ENCODE measurements at regions not wholly inside any gene's neighbourhood (a gene's known extent, or its start where the extent isn't known, plus 50 kb on each side); places are given as distances from the start of the nearest gene placed in this dataset.

DNA sequence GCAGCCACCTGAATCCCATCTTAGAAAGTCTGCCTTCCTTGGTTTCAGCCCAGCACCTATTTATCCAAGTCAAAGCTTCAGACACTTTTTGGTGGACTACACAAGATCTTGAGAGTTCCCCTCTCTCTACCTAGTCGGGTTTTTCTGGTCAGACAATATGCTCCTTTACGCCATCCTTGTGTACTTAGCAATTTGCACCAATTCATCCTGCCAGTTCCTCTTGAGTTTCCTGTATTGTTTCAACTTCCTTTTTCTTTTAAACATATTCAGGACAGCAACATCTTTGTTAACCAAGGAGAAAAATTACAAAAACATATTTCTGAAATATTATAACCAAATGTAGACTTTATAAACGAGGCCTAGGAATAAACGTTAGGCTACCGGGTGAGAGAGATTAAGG lies 368.2 kb upstream of the CADM1 start:
- Histone ChIP-seq H3K4me3 (no peak overlapping the region), H3K79me2 (replicated peaks; ENCODE audit: insufficient read depth) (no peaks in the 10 kb centered on the region), H3K27ac (ENCODE audit: low read depth) (no peak overlapping the region), H3K27me3 (ENCODE audit: insufficient read depth) (no peaks in the 10 kb centered on the region), H3K36me3 (ENCODE audit: insufficient read depth) (no peaks in the 10 kb centered on the region), H4K20me1 (replicated peaks; ENCODE audit: insufficient read depth) (no peaks in the 10 kb centered on the region; the same call in 1 of the 2 replicates), H2AFZ (no peak overlapping the region), H3K4me1 (ENCODE audit: insufficient read depth) (0 out of 2 replicates have a peak, but pooled peaks cover 4% of the 10 kb centered on the region), H3F3A (replicated peaks; ENCODE audit: low read depth) (no peaks in the 10 kb centered on the region), H3K4me2 (no peak overlapping the region), H3K9me2 (ENCODE audit: insufficient read depth) (no peaks in the 10 kb centered on the region)
- Mint-ChIP-seq H3K4me3 (no peak overlapping the region), H3K27me3 (ENCODE audit: insufficient read depth, low read depth, poor library complexity) (peaks cover 2% of the 10 kb centered on the region), H3K36me3 (ENCODE audit: low read depth) (no peaks in the 10 kb centered on the region), H3K9me3 (no peaks in the 10 kb centered on the region), H3K4me1 (peaks cover 10% of the 10 kb centered on the region), H3K27ac (no peak overlapping the region)
- no peak for DNase-seq (ENCODE audit: low spot score)
- ATAC-seq = no peak
- TF ChIP-seq EZH2phosphoT487 (IDR thresholded peaks at IDR 0.05; ENCODE audit: unreplicated experiment) (no peak), ZNF114 (CRISPR knock-in tag; IDR thresholded peaks at IDR 0.05) (no peak), NANOG (IDR thresholded peaks at IDR 0.05; ENCODE audit: borderline replicate concordance) (no peak), EZH2 (IDR thresholded peaks at IDR 0.05; ENCODE audit: low read depth, unreplicated experiment) (no peak), ZNF331 (CRISPR knock-in tag; IDR thresholded peaks at IDR 0.05; ENCODE audit: low read depth) (no peak), CREB1 (CRISPR knock-in tag; IDR thresholded peaks at IDR 0.05; ENCODE audit: low read depth) (no peak), STAT1 (IDR thresholded peaks at IDR 0.05; ENCODE audit: unreplicated experiment) (no peak), JUNB (IDR thresholded peaks at IDR 0.05; ENCODE audit: unreplicated experiment) (no peak), POLR2AphosphoS5 (IDR thresholded peaks at IDR 0.05; ENCODE audit: low read depth) (no peak)
- TF ChIP-seq, protein P1, sequence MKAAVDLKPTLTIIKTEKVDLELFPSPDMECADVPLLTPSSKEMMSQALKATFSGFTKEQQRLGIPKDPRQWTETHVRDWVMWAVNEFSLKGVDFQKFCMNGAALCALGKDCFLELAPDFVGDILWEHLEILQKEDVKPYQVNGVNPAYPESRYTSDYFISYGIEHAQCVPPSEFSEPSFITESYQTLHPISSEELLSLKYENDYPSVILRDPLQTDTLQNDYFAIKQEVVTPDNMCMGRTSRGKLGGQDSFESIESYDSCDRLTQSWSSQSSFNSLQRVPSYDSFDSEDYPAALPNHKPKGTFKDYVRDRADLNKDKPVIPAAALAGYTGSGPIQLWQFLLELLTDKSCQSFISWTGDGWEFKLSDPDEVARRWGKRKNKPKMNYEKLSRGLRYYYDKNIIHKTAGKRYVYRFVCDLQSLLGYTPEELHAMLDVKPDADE (IDR thresholded peaks at IDR 0.05) = no peak
- TF ChIP-seq, protein P2, sequence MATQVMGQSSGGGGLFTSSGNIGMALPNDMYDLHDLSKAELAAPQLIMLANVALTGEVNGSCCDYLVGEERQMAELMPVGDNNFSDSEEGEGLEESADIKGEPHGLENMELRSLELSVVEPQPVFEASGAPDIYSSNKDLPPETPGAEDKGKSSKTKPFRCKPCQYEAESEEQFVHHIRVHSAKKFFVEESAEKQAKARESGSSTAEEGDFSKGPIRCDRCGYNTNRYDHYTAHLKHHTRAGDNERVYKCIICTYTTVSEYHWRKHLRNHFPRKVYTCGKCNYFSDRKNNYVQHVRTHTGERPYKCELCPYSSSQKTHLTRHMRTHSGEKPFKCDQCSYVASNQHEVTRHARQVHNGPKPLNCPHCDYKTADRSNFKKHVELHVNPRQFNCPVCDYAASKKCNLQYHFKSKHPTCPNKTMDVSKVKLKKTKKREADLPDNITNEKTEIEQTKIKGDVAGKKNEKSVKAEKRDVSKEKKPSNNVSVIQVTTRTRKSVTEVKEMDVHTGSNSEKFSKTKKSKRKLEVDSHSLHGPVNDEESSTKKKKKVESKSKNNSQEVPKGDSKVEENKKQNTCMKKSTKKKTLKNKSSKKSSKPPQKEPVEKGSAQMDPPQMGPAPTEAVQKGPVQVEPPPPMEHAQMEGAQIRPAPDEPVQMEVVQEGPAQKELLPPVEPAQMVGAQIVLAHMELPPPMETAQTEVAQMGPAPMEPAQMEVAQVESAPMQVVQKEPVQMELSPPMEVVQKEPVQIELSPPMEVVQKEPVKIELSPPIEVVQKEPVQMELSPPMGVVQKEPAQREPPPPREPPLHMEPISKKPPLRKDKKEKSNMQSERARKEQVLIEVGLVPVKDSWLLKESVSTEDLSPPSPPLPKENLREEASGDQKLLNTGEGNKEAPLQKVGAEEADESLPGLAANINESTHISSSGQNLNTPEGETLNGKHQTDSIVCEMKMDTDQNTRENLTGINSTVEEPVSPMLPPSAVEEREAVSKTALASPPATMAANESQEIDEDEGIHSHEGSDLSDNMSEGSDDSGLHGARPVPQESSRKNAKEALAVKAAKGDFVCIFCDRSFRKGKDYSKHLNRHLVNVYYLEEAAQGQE (IDR thresholded peaks at IDR 0.05; ENCODE audit: unreplicated experiment) = no peak
- TF ChIP-seq, protein P3, sequence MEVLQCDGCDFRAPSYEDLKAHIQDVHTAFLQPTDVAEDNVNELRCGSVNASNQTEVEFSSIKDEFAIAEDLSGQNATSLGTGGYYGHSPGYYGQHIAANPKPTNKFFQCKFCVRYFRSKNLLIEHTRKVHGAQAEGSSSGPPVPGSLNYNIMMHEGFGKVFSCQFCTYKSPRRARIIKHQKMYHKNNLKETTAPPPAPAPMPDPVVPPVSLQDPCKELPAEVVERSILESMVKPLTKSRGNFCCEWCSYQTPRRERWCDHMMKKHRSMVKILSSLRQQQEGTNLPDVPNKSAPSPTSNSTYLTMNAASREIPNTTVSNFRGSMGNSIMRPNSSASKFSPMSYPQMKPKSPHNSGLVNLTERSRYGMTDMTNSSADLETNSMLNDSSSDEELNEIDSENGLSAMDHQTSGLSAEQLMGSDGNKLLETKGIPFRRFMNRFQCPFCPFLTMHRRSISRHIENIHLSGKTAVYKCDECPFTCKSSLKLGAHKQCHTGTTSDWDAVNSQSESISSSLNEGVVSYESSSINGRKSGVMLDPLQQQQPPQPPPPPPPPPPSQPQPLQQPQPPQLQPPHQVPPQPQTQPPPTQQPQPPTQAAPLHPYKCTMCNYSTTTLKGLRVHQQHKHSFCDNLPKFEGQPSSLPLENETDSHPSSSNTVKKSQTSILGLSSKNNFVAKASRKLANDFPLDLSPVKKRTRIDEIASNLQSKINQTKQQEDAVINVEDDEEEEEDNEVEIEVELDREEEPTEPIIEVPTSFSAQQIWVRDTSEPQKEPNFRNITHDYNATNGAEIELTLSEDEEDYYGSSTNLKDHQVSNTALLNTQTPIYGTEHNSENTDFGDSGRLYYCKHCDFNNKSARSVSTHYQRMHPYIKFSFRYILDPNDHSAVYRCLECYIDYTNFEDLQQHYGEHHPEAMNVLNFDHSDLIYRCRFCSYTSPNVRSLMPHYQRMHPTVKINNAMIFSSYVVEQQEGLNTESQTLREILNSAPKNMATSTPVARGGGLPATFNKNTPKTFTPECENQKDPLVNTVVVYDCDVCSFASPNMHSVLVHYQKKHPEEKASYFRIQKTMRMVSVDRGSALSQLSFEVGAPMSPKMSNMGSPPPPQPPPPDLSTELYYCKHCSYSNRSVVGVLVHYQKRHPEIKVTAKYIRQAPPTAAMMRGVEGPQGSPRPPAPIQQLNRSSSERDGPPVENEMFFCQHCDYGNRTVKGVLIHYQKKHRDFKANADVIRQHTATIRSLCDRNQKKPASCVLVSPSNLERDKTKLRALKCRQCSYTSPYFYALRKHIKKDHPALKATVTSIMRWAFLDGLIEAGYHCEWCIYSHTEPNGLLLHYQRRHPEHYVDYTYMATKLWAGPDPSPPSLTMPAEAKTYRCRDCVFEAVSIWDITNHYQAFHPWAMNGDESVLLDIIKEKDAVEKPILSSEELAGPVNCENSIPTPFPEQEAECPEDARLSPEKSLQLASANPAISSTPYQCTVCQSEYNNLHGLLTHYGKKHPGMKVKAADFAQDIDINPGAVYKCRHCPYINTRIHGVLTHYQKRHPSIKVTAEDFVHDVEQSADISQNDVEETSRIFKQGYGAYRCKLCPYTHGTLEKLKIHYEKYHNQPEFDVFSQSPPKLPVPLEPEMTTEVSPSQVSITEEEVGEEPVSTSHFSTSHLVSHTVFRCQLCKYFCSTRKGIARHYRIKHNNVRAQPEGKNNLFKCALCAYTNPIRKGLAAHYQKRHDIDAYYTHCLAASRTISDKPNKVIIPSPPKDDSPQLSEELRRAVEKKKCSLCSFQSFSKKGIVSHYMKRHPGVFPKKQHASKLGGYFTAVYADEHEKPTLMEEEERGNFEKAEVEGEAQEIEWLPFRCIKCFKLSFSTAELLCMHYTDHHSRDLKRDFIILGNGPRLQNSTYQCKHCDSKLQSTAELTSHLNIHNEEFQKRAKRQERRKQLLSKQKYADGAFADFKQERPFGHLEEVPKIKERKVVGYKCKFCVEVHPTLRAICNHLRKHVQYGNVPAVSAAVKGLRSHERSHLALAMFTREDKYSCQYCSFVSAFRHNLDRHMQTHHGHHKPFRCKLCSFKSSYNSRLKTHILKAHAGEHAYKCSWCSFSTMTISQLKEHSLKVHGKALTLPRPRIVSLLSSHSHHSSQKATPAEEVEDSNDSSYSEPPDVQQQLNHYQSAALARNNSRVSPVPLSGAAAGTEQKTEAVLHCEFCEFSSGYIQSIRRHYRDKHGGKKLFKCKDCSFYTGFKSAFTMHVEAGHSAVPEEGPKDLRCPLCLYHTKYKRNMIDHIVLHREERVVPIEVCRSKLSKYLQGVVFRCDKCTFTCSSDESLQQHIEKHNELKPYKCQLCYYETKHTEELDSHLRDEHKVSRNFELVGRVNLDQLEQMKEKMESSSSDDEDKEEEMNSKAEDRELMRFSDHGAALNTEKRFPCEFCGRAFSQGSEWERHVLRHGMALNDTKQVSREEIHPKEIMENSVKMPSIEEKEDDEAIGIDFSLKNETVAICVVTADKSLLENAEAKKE (CRISPR knock-in tag; IDR thresholded peaks at IDR 0.05) = no peak
- TF ChIP-seq, protein P4, sequence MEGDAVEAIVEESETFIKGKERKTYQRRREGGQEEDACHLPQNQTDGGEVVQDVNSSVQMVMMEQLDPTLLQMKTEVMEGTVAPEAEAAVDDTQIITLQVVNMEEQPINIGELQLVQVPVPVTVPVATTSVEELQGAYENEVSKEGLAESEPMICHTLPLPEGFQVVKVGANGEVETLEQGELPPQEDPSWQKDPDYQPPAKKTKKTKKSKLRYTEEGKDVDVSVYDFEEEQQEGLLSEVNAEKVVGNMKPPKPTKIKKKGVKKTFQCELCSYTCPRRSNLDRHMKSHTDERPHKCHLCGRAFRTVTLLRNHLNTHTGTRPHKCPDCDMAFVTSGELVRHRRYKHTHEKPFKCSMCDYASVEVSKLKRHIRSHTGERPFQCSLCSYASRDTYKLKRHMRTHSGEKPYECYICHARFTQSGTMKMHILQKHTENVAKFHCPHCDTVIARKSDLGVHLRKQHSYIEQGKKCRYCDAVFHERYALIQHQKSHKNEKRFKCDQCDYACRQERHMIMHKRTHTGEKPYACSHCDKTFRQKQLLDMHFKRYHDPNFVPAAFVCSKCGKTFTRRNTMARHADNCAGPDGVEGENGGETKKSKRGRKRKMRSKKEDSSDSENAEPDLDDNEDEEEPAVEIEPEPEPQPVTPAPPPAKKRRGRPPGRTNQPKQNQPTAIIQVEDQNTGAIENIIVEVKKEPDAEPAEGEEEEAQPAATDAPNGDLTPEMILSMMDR (conservative IDR thresholded peaks at IDR 0.05; ENCODE audit: low read depth in 2 of 2) = no peak
